ENCODE measurements at regions not wholly inside any gene's neighbourhood (a gene's known extent, or its start where the extent isn't known, plus 50 kb on each side); places are given as distances from the start of the nearest gene placed in this dataset.

DNA sequence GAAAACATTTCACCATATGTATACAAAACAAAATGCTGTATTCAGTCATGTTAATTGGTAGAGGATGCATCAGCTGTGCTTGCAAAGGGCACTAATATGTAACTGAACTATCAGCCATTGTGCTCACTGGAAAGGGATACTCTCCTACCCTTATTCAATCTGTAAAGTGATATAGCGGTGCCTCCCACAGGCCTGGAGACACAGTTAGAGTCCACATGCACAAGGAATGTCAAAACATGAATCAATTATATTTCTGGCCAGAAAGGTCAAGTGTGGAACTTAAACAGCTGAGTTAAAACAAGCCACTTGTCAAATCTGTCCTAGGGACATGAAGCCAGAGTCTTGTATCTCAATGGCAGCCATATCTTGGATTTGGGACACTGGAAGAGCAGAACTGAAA, 71.2 kb upstream of the IZUMO3 start:
- ATAC-seq (ENCODE audit: low read depth) (no peak), DNase-seq (no peak)
- Mint-ChIP-seq H3K36me3 (ENCODE audit: low read depth) (no peaks in the 10 kb centered on the region), H3K9me3 (peaks cover 8% of the 10 kb centered on the region), H3K4me1 (no peaks in the 10 kb centered on the region), H3K27me3 (no peaks in the 10 kb centered on the region), H3K4me3 (no peak overlapping the region), H3K27ac (no peak overlapping the region)
- TF ChIP-seq, protein P1, sequence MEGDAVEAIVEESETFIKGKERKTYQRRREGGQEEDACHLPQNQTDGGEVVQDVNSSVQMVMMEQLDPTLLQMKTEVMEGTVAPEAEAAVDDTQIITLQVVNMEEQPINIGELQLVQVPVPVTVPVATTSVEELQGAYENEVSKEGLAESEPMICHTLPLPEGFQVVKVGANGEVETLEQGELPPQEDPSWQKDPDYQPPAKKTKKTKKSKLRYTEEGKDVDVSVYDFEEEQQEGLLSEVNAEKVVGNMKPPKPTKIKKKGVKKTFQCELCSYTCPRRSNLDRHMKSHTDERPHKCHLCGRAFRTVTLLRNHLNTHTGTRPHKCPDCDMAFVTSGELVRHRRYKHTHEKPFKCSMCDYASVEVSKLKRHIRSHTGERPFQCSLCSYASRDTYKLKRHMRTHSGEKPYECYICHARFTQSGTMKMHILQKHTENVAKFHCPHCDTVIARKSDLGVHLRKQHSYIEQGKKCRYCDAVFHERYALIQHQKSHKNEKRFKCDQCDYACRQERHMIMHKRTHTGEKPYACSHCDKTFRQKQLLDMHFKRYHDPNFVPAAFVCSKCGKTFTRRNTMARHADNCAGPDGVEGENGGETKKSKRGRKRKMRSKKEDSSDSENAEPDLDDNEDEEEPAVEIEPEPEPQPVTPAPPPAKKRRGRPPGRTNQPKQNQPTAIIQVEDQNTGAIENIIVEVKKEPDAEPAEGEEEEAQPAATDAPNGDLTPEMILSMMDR (IDR thresholded peaks at IDR 0.05), result no peak
- POLR2A ChIA-PET, result no interaction called here
- intact Hi-C loops (cut with micrococcal nuclease), result no loop called here
- CTCF ChIA-PET, result no interaction called here

DNA sequence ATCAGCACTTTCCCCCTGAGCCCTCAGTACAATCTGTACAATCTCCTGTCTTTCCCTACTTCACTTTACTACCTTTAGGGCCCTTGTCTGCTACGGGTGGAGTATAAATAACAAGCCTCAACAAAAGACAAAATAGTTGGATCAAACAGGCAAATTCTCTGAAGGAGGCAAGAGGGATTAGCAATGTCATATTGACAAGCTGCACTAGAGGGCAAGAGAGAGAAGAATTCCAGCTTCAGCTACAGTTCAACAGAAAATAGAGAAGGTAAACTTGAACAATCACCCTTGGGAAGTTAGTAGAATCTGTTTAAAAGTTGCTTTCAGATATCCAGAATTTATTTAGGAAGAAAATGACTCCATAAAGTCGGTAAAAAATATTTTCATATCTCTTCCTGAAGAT, 68.4 kb upstream of the IZUMO3 start:
- no peak overlapping the region for H3K4me3 Mint-ChIP-seq
- intact Hi-C loops (cut with micrococcal nuclease), result no loop called here

DNA sequence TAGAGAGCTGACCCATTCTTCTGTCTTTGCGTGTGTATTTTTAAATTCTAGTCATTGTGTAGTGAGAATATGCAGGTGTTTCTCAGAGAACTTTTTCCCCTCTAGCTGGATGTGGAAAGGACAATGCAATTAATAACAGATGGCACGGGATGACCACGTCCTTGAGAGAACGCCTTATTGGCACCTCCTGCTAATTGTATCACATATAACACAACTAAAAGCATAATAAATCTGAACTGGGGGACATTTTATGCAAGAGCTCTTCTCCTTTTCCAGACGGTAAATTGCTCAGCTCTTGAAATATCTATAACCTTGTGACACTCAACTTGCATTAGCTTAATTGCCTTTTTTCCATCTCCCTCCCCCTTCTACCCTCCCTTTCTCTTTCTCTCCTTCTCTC, 62.9 kb upstream of the IZUMO3 start:
- intact Hi-C loops (cut with micrococcal nuclease), result no loop called here
- DNase-seq, result no peak
- peaks cover 4% of the 10 kb centered on the region for H3K9me3 Mint-ChIP-seq
- no peak overlapping the region for H3K27ac Mint-ChIP-seq
- ATAC-seq (ENCODE audit: low read depth), result no peak
- ChIA-PET POLR2A (no interaction called here), CTCF (no interaction called here)
- H3K4me1 Mint-ChIP-seq, result no peaks in the 10 kb centered on the region
- no peaks in the 10 kb centered on the region for H3K36me3 Mint-ChIP-seq (ENCODE audit: low read depth)
- TF ChIP-seq, protein P1 (IDR thresholded peaks at IDR 0.05), result no peak
- no peak overlapping the region for H3K4me3 Mint-ChIP-seq
- H3K27me3 Mint-ChIP-seq, result no peaks in the 10 kb centered on the region

More for the DNA sequence above, 68.4 kb upstream of the IZUMO3 start:
- CTCF ChIA-PET, result no interaction called here
- DNase-seq, result no peak
- POLR2A ChIA-PET, result no interaction called here
- no peaks in the 10 kb centered on the region for H3K4me1 Mint-ChIP-seq
- peaks cover 6% of the 10 kb centered on the region for H3K9me3 Mint-ChIP-seq
- ATAC-seq (ENCODE audit: low read depth), result no peak
- H3K27ac Mint-ChIP-seq, result no peak overlapping the region
- H3K27me3 Mint-ChIP-seq, result no peaks in the 10 kb centered on the region
- H3K36me3 Mint-ChIP-seq (ENCODE audit: low read depth), result no peaks in the 10 kb centered on the region
- TF ChIP-seq, protein P1 (IDR thresholded peaks at IDR 0.05), result no peak

DNA sequence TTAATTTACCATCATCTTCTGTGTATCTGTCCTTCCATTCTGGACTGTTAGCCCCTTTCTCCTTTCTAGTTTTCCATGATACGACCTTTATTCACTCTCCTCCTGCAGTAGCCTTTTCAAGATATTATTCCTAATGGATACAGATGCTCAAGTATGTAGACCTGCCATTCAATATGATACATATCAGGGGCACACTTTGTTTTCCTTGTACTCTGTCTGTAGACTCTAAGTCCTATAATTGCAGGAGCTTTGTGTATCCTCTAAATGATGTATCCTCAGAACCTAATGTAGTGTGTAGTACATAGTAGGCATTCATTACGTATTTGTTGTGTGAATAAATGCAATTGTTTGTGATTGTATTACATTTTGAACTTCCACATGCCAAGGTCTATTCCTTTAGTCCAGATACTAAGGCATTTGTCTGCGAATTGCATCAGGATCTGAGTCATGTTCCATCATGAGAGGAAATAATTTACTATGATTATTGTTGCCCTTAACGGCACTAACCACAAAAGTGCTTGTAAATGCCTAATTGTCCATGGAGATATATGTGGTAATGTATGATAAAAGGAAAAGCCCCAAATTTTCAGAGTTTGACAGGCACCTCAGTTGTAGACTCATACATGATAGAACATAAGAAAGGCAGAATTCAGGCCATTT, 57.1 kb upstream of the IZUMO3 start:
- DNase-seq (no peak), ATAC-seq (ENCODE audit: low read depth) (no peak)
- Mint-ChIP-seq H3K4me1 (no peaks in the 10 kb centered on the region), H3K4me3 (no peak overlapping the region), H3K9me3 (peaks cover 4% of the 10 kb centered on the region), H3K27ac (no peak overlapping the region), H3K27me3 (no peaks in the 10 kb centered on the region), H3K36me3 (ENCODE audit: low read depth) (no peaks in the 10 kb centered on the region)
- intact Hi-C loops (cut with micrococcal nuclease), result no loop called here
- POLR2A ChIA-PET, result no interaction called here
- CTCF ChIA-PET, result no interaction called here
- TF ChIP-seq, protein P1 (IDR thresholded peaks at IDR 0.05), result no peak

All from activated B cell treated with CpG ODN at 0.5 μM for 24 hours (primary cell).